Kidney epithelial cell (primary cell): ENCODE measurements at regions not wholly inside any gene's neighbourhood (a gene's known extent, or its start where the extent isn't known, plus 50 kb on each side); places are given as distances from the start of the nearest gene placed in this dataset.

ENCODE experiments used
- DNase-seq: peaks from one replicate; pipeline ENCODE4 v3.0.0-alpha.2; 2010; ENCODE audit warnings: low read depth
- H3K27me3 ChIP-seq: 2 replicates; pipeline ENCODE4 v1.6.0; 2011; ENCODE audit warnings: low read length; ENCODE audit not compliant: control insufficient read depth, insufficient read depth
- H3K36me3 ChIP-seq: 2 replicates; pipeline ENCODE4 v1.5.1; 2011; ENCODE audit warnings: low read length; ENCODE audit not compliant: control insufficient read depth, insufficient read depth
- H3K4me3 ChIP-seq: 2 replicates; pipeline ENCODE4 v1.5.1; 2011; ENCODE audit warnings: low read depth, mild to moderate bottlenecking, control low read depth, low read length
- TF ChIP-seq, protein P1 (sequence below): IDR thresholded peaks from 2 replicates; pipeline ENCODE4 v1.5.1; 2011; ENCODE audit warnings: mild to moderate bottlenecking, moderate library complexity, low read length, control low read depth, inconsistent platforms; ENCODE audit not compliant: insufficient read depth, poor library complexity, severe bottlenecking

DNA sequence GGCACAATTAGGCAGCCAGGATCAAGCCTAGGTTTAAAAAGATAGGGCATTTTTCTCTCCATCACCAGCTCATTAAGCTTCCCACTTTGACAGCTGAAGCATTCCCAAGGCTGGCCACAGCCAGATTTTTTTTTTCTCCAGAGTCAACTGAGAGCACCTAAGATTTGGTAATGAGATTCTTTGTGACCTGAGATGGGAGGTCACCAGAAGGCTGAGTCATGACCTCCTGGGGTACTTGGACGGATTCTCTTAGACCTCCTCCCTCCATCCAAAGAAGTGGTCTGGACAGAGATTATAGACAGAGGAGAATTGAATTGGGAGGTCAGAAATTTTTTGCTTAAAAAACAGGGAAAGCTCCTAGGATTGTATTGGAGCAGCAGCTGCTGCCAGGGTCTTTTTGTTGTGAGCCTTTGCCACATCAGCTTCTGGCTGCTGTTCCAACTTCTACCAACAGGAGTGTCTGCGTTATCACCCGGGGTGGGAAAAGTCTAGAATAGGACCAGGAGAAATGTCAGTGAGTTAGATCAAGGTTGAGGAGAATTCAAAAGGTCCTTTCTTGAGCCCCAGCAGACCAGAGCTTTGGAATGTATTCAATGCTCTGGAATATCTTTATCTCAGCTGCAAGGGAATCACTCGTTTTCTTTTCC is 221.2 kb upstream of the N4BP1 start:
- TF ChIP-seq, protein P1, sequence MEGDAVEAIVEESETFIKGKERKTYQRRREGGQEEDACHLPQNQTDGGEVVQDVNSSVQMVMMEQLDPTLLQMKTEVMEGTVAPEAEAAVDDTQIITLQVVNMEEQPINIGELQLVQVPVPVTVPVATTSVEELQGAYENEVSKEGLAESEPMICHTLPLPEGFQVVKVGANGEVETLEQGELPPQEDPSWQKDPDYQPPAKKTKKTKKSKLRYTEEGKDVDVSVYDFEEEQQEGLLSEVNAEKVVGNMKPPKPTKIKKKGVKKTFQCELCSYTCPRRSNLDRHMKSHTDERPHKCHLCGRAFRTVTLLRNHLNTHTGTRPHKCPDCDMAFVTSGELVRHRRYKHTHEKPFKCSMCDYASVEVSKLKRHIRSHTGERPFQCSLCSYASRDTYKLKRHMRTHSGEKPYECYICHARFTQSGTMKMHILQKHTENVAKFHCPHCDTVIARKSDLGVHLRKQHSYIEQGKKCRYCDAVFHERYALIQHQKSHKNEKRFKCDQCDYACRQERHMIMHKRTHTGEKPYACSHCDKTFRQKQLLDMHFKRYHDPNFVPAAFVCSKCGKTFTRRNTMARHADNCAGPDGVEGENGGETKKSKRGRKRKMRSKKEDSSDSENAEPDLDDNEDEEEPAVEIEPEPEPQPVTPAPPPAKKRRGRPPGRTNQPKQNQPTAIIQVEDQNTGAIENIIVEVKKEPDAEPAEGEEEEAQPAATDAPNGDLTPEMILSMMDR, result peak; percentile 15
- Histone ChIP-seq H3K27me3 (no peaks in the 10 kb centered on the region), H3K4me3 (no peak overlapping the region), H3K36me3 (no peaks in the 10 kb centered on the region)
- DNase-seq, result no peak

DNA sequence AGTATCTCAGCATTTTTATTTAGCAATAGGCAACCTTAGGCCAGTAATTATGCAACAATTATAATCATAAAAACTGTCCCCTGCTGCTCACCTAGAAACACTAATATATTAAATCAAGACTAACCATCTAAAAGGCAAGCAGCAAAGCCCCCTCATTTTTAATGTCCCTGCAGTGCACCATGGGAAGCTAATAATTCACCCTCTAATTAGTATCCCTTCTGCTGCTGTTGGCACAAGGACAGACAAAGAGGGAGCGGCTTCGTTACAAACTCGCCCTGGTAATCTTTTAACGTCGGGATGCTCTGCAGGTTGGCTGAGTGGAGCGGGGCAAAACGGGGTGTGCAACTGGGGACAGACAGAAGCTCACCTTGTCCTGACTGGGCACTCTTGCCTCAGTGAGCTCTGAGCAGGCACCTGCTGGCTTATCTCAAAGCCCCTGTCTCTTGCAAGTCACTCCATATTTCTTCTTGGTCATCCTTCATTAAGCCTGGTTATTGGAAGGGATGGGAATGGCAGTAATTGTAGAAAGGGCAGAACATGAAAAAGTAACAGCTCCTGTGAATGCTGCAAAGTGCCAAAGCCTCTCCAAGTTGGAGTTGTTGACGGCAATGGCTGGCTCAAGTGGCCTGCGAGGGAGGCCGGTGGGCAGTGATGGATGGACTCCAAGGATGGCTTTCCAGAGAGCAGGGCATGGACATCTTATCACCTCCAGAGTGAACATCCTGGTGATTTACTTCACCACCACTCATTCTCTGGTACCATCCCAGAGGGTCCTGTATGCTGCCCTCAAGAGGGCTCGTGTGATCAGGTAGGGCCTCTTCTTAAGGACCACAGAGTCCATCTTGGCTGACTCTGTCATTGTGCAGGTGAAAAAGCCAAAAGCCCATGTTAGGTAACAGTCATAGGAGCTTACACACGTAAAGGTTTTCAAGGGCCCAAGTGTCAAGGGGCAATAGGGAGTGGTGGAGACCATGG is 219.6 kb upstream of the N4BP1 start:
- Histone ChIP-seq H3K36me3 (no peaks in the 10 kb centered on the region), H3K27me3 (no peaks in the 10 kb centered on the region), H3K4me3 (no peak overlapping the region)
- TF ChIP-seq, protein P1, result no peak
- no peak for DNase-seq

DNA sequence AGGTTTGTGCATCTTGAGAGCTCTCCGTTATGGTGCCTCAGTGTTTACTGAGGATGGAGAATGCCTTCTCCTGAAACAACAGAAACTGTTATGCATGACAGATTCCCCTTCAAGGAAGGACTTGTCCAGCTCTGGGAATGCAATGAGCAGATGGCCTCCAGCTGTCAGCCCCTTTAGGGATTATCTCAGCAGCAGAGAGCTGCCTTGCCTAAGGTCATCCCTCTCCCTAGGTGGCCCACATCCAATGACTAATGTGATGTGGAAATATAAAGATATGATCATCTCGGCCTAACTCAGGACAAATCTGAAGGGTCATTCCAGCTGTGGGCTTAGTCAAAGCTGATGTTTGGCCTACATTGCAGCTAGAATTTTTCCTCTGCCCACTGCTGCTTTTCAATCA is 214.3 kb upstream of the N4BP1 start:
- no peak for DNase-seq
- Histone ChIP-seq H3K4me3 (no peak overlapping the region), H3K36me3 (no peaks in the 10 kb centered on the region), H3K27me3 (no peaks in the 10 kb centered on the region)
- TF ChIP-seq, protein P1, result no peak

DNA sequence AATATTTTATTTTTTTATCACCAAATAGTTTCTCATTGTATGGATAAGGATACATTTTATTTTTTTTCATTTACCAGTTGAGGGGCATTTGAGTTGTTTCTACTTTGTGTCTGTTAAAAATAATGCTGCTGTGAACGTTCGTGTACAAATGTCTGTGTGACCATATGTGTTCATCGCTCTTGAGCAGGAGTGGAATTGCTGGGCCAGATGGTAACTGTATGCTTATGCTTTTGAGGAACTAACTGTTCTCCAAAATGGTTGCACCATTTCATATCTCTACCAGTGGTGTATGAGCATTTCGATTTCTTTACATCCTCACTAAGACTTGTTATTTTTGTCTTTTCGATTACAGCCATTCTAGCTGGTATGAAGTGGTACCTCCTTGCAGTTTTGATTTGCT is 212.5 kb upstream of the N4BP1 start:
- Histone ChIP-seq H3K36me3 (no peaks in the 10 kb centered on the region), H3K4me3 (no peak overlapping the region), H3K27me3 (no peaks in the 10 kb centered on the region)
- DNase-seq, result no peak
- TF ChIP-seq, protein P1, result no peak

DNA sequence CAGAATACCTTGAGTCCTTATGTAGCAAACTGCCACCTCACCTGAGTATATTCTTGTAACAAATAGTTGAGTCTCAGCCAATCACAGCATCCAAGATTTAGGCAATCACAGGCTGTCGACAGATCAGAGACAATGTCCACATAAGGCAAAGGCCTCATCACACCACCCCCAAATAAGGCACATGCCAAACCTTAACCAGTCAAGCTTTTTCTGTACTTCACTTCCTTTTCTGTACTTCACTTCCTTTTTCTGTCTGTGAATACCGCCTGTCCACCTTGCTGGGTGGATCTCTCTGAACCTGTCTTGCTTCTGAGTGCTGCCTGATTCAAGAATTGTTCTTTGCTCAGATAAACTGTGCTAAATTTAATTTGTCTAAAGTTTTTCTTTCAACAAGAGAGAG is 210.4 kb upstream of the N4BP1 start:
- no peak for DNase-seq
- Histone ChIP-seq H3K4me3 (no peak overlapping the region), H3K36me3 (no peaks in the 10 kb centered on the region), H3K27me3 (no peaks in the 10 kb centered on the region)
- TF ChIP-seq, protein P1, result no peak
